Natural killer cell (primary cell): ENCODE measurements at regions not wholly inside any gene's neighbourhood (a gene's known extent, or its start where the extent isn't known, plus 50 kb on each side); places are given as distances from the start of the nearest gene placed in this dataset.

Experiments
- ATAC-seq, 3 donors: fragments of 150-1000 bp in 2 of 3; fragments of 200-7000 bp in 1 of 3; cut with Tn5 transposase; 1 replicate in 1 of 3; 2 replicates in 2 of 3; pipeline ENCODE4 v1.10.0; 2021; ENCODE audit warnings: mild to moderate bottlenecking in 2 of 3, moderate library complexity in 2 of 3
- DNase-seq, 2 donors: peaks; one replicate each; pipeline versions ENCODE4 v3.0.0 to v3.0.0-alpha.2; 2013 to 2021; ENCODE audit warnings: mixed read lengths in 1 of 2
- H3K27ac ChIP-seq: one replicate; pipeline ENCODE4 v1.5.1; 2013; ENCODE audit warnings: mild to moderate bottlenecking, low read length
- H3K27me3 ChIP-seq: one replicate; pipeline ENCODE4 v1.6.1; 2013; ENCODE audit warnings: low read length; ENCODE audit not compliant: control insufficient read depth, insufficient read depth
- H3K36me3 ChIP-seq: one replicate; pipeline ENCODE4 v1.6.1; 2013; ENCODE audit warnings: low read length; ENCODE audit not compliant: control insufficient read depth, insufficient read depth
- H3K4me1 ChIP-seq: one replicate; pipeline ENCODE4 v1.6.1; 2013; ENCODE audit warnings: low read length; ENCODE audit not compliant: control insufficient read depth, insufficient read depth
- H3K4me3 ChIP-seq: one replicate; pipeline ENCODE4 v1.5.1; 2013; ENCODE audit warnings: low read length
- H3K9me3 ChIP-seq: one replicate; pipeline ENCODE4 v1.6.1; 2013; ENCODE audit warnings: low read length; ENCODE audit not compliant: control insufficient read depth, insufficient read depth
- H3K27ac Mint-ChIP-seq, 2 donors: one replicate each; pipeline ENCODE4 v1.8.0; 2022; ENCODE audit warnings: mild to moderate bottlenecking in 2 of 2, mixed read lengths in 2 of 2, moderate library complexity in 1 of 2
- H3K27me3 Mint-ChIP-seq, 2 donors: one replicate each; pipeline ENCODE4 v1.8.0; 2022; ENCODE audit warnings: low read depth in 2 of 2, mixed read lengths in 2 of 2
- H3K36me3 Mint-ChIP-seq: one replicate; pipeline ENCODE4 v1.8.0; 2022; ENCODE audit warnings: mixed read lengths
- H3K4me1 Mint-ChIP-seq, 2 donors: one replicate each; pipeline ENCODE4 v1.8.0; 2022; ENCODE audit warnings: mixed read lengths in 2 of 2
- H3K4me3 Mint-ChIP-seq: one replicate; pipeline ENCODE4 v1.8.0; 2022; ENCODE audit warnings: mild to moderate bottlenecking, moderate library complexity, mixed read lengths
- H3K9me3 Mint-ChIP-seq, 2 donors: one replicate each; pipeline ENCODE4 v1.8.0; 2022; ENCODE audit warnings: mixed read lengths in 2 of 2
- WGBS: methylation state at CpG from one replicate; pipeline ENCODE4 v1.1.7; 2013; ENCODE audit warnings: missing lambda C conversion rate; ENCODE audit not compliant: insufficient coverage; 5-methylcytosine and 5-hydroxymethylcytosine counted together
- intact Hi-C: fragments of 100-400 bp; cut with micrococcal nuclease; formaldehyde crosslinking; loops from one replicate; pipeline ENCODE4 v1.14.2; 2022
- TF ChIP-seq, protein P1 (sequence below): fragments of 200-600 bp; IDR thresholded peaks from one replicate; pipeline ENCODE4 v1.8.0; 2022; ENCODE audit warnings: antibody characterized with exemption

DNA sequence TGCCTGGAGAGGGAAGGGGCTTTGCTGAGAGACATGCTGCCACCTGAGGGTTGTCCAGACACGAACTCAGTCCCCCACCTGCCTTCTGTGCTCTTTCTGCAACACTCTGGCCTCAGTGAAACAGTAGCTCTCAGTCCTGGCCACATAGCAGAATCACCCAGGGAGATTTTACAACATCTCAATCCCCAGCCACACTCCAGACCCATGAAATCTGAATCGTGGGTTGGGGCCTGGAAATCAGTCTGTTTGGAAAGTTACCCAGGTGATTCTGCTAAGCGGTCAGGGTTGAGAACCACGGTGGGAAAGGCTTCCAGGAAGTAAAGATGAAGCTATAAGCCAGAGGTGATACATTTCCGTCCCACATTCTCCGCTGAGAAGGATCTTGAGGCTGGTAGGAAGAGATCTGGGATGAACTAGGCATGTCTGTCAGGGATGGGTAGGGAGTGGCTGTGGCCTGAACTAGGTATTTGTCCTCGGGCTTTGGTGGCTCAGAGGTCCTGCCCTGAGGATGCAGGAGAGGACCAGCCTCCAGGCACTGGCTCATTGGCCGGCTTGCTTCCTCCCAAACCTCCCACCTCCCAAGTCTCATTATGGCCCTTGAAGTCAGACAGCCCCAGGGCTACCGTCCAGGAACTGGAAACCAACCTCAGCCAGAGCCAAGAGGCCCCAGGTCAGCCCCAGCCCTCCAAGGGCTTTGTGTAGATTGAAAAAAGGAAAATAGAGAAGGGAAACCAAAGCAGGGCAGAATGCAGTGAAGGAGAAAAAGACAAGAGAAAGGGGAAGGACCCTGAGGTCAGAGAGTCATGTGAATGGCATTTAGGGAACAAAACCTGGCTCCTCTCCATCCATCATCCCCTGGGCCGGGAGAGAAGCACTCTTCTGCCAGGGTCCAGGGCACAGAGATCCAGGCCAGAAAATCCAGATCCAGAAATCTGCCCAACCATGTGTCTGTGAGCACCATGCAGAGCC is 119.6 kb downstream of the ZFP36L2 start:
- no peaks in the 10 kb centered on the region for H3K36me3 Mint-ChIP-seq
- H3K4me1 ChIP-seq = peaks cover 46% of the 10 kb centered on the region
- H3K4me3 Mint-ChIP-seq = no peak overlapping the region
- 72% methylated on average over 10 of the region's 10 CpGs for WGBS
- H3K27me3 ChIP-seq = no peaks in the 10 kb centered on the region
- DNase-seq (no peak), ATAC-seq (no peak)
- TF ChIP-seq, protein P1, sequence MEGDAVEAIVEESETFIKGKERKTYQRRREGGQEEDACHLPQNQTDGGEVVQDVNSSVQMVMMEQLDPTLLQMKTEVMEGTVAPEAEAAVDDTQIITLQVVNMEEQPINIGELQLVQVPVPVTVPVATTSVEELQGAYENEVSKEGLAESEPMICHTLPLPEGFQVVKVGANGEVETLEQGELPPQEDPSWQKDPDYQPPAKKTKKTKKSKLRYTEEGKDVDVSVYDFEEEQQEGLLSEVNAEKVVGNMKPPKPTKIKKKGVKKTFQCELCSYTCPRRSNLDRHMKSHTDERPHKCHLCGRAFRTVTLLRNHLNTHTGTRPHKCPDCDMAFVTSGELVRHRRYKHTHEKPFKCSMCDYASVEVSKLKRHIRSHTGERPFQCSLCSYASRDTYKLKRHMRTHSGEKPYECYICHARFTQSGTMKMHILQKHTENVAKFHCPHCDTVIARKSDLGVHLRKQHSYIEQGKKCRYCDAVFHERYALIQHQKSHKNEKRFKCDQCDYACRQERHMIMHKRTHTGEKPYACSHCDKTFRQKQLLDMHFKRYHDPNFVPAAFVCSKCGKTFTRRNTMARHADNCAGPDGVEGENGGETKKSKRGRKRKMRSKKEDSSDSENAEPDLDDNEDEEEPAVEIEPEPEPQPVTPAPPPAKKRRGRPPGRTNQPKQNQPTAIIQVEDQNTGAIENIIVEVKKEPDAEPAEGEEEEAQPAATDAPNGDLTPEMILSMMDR = no peak
- H3K4me3 ChIP-seq = no peak overlapping the region
- H3K27ac Mint-ChIP-seq = peak overlapping the region in 1 of 2 donors; percentile 36
- H3K27ac ChIP-seq = peak overlapping the region; percentile 48
- H3K9me3 ChIP-seq = no peaks in the 10 kb centered on the region
- no peaks in the 10 kb centered on the region for H3K27me3 Mint-ChIP-seq
- no peaks in the 10 kb centered on the region for H3K36me3 ChIP-seq
- intact Hi-C loops = no loop called here
- peaks cover 5 to 24% of the 10 kb centered on the region in 2 donors for H3K4me1 Mint-ChIP-seq
- no peaks in the 10 kb centered on the region for H3K9me3 Mint-ChIP-seq

DNA sequence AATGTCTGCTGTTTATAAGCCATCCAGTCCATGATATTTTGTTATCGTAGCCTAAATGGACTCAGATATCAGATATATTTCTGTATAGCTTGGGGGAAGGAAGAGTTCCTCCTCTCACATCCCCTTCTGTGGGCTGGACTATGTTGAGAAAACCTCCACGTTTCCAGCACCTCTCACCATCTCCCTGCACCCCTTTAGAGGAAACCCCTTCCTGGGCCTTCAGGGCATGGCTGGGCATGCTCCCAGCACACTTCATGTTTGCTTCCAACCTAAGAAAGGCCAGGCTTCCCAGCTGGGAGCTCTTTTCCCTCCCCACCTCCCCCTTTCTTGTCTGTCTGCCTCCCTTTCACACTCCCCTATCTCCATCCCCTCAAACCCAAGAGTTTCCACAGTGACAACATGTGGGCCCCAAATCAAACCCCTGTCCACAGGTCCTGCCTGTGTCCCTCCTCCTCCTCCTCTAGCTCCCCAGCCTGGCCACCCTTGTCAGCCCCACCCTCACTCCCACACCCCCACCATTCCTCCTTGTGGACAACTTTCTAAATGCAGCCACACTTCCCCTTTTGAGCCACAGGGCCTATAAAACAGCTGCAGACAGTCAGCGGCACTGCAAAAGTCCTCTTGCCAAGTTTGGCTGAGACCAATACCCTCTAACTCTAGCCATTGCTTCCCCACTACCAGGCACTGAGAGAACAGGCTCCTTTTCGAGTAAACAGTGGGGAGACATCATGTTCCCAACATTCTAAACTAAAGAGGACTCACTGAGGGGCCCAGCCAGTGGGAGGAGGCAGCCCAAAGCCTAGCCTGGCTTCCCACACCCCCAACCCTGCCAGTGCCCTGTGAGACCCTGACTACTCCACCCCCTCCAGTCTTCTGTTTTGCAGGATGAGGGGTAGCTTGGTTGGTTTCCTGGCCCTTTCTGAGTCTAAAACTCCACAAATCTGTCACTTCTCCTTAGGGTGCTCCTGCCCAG is 120.5 kb downstream of the ZFP36L2 start:
- H3K4me3 Mint-ChIP-seq = no peak overlapping the region
- H3K9me3 Mint-ChIP-seq = no peaks in the 10 kb centered on the region
- intact Hi-C loops = no loop called here
- peaks cover 5 to 24% of the 10 kb centered on the region in 2 donors for H3K4me1 Mint-ChIP-seq
- no peak for ATAC-seq
- H3K4me3 ChIP-seq = no peak overlapping the region
- H3K27me3 ChIP-seq = no peaks in the 10 kb centered on the region
- whole genome bisulfite sequencing = 48% methylated on average over 3 of the region's 4 CpGs
- peak overlapping the region; percentile 48 for H3K27ac ChIP-seq
- H3K36me3 Mint-ChIP-seq = no peaks in the 10 kb centered on the region
- peak overlapping the region in 1 of 2 donors; percentile 36 for H3K27ac Mint-ChIP-seq
- DNase-seq = no peak
- H3K4me1 ChIP-seq = peaks cover 46% of the 10 kb centered on the region
- H3K27me3 Mint-ChIP-seq = no peaks in the 10 kb centered on the region
- no peaks in the 10 kb centered on the region for H3K9me3 ChIP-seq
- no peaks in the 10 kb centered on the region for H3K36me3 ChIP-seq
- TF ChIP-seq, protein P1 = no peak

DNA sequence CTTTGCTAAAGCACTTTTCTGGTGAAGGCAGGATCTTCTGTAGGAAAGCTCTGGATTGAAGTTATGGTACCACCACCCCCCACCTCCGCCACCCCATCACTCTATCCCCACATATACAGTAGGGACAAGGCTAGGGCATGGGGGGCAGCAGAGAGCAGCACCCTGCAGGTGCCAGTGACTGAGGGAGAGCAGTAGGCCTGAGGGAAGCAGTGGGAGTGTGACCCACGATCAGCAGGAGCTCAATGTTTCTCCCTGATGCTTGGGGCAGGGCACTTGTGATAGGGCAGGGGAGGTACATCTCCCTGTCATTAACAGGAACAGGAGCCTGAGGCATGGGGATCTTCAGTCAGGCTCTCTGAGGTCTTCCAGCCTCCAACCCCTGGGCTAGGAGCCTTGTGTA is 121.6 kb downstream of the ZFP36L2 start:
- H3K27me3 Mint-ChIP-seq = peaks cover 4 to 5% of the 10 kb centered on the region in 2 donors

More for the DNA sequence above, 121.6 kb downstream of the ZFP36L2 start:
- 76% methylated on average over 1 of the region's 2 CpGs for WGBS
- Histone ChIP-seq H3K4me3 (no peak overlapping the region), H3K9me3 (no peaks in the 10 kb centered on the region), H3K4me1 (peaks cover 46% of the 10 kb centered on the region), H3K27me3 (no peaks in the 10 kb centered on the region), H3K36me3 (no peaks in the 10 kb centered on the region), H3K27ac (no peak overlapping the region)
- TF ChIP-seq, protein P1 = no peak
- DNase-seq (no peak), ATAC-seq (no peak)
- no peaks in the 10 kb centered on the region for H3K36me3 Mint-ChIP-seq
- H3K27ac Mint-ChIP-seq = no peak overlapping the region
- intact Hi-C loops = no loop called here
- no peak overlapping the region for H3K4me3 Mint-ChIP-seq
- H3K9me3 Mint-ChIP-seq = no peaks in the 10 kb centered on the region
- peaks cover 5 to 29% of the 10 kb centered on the region in 2 donors for H3K4me1 Mint-ChIP-seq
